Thyroid gland (tissue), 4 donors: ENCODE measurements at regions not wholly inside any gene's neighbourhood (a gene's known extent, or its start where the extent isn't known, plus 50 kb on each side); places are given as distances from the start of the nearest gene placed in this dataset.

Experiments
- DNase-seq, 2 donors: peaks; one replicate each; pipeline ENCODE4 v3.0.0-alpha.2; 2019
- H3K27ac ChIP-seq, 3 donors: fragments of 200-600 bp; sonication (generic); 1 replicate in 2 of 3; 2 replicates in 1 of 3; pipeline ENCODE4 v1.5.1; 2016 to 2019; ENCODE audit warnings: mild to moderate bottlenecking in 1 of 3, moderate library complexity in 1 of 3
- H3K27me3 ChIP-seq: fragments of 200-600 bp; sonication (generic); one replicate; pipeline ENCODE4 v1.5.1; 2019
- H3K36me3 ChIP-seq, 2 donors: fragments of 200-600 bp; sonication (generic); one replicate each; pipeline ENCODE4 v1.5.1; 2016 to 2019
- H3K4me1 ChIP-seq, 2 donors: fragments of 200-600 bp; sonication (generic); one replicate each; pipeline ENCODE4 v1.5.1; 2017 to 2019
- H3K4me3 ChIP-seq, 3 donors: fragments of 200-600 bp; sonication (generic); replicated peaks in 1 of 3; 1 replicate in 2 of 3; 2 replicates in 1 of 3; pipeline ENCODE4 v1.5.1; 2016; ENCODE audit warnings: mild to moderate bottlenecking in 1 of 3
- H3K9me3 ChIP-seq: fragments of 200-600 bp; sonication (generic); one replicate; pipeline ENCODE4 v1.5.1; 2017
- POLR2A ChIP-seq, 2 donors: fragments of 450-650 bp; IDR thresholded peaks; one replicate each; pipeline ENCODE4 v1.6.1; 2017; ENCODE audit warnings: antibody characterized with exemption in 2 of 2, mild to moderate bottlenecking in 2 of 2, moderate library complexity in 1 of 2
- WGBS, 2 donors: methylation state at CpG; one replicate each; pipeline ENCODE4 v1.1.5; 2017; 5-methylcytosine and 5-hydroxymethylcytosine counted together
- intact Hi-C: fragments of 100-400 bp; cut with DNase I; formaldehyde crosslinking; loops from one replicate; pipeline ENCODE4 v1.15.1; 2023
- TF ChIP-seq, protein P1 (sequence below), 6 experiments: fragments of 200-600 bp in 3 of 6; fragments of 450-650 bp in 3 of 6; sonication (generic) in 3 of 6; IDR thresholded peaks; one replicate each; pipeline ENCODE4 v1.5.1; 2016 to 2019; ENCODE audit warnings: antibody characterized with exemption in 6 of 6, mild to moderate bottlenecking in 2 of 6, inconsistent platforms in 1 of 6, moderate library complexity in 1 of 6

DNA sequence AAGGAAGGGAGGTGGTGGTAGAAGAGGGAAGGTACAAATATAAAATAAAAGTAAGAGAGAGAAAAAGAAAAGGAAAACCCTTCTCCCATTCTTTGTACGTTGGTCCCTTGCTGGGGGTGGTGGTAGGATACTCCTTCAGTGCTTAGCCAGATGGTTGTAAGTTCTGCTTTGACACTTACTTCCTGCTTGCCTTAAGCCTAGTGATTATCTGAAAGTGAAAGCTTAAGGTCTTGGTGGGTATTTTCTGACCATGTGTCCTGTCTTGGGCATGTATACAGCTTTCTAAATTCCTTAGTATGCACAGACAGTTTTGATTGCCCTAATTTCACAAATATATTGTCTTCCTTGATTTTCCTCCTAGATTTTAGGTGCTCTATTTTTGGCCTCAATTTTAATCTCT lies 314.8 kb downstream of the PCDH17 start:
- 32 to 52% methylated on average over 1 of the region's 1 CpG for WGBS, 2 donors
- H3K4me3 ChIP-seq = no peak overlapping the region
- no peaks in the 10 kb centered on the region for H3K36me3 ChIP-seq
- no peak for TF ChIP-seq POLR2A (IDR thresholded peaks at IDR 0.05)
- TF ChIP-seq, protein P1, sequence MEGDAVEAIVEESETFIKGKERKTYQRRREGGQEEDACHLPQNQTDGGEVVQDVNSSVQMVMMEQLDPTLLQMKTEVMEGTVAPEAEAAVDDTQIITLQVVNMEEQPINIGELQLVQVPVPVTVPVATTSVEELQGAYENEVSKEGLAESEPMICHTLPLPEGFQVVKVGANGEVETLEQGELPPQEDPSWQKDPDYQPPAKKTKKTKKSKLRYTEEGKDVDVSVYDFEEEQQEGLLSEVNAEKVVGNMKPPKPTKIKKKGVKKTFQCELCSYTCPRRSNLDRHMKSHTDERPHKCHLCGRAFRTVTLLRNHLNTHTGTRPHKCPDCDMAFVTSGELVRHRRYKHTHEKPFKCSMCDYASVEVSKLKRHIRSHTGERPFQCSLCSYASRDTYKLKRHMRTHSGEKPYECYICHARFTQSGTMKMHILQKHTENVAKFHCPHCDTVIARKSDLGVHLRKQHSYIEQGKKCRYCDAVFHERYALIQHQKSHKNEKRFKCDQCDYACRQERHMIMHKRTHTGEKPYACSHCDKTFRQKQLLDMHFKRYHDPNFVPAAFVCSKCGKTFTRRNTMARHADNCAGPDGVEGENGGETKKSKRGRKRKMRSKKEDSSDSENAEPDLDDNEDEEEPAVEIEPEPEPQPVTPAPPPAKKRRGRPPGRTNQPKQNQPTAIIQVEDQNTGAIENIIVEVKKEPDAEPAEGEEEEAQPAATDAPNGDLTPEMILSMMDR (IDR thresholded peaks at IDR 0.05) = no peak
- H3K4me1 ChIP-seq = no peaks in the 10 kb centered on the region
- DNase-seq = no peak
- no peaks in the 10 kb centered on the region for H3K9me3 ChIP-seq
- H3K27me3 ChIP-seq = no peaks in the 10 kb centered on the region
- H3K27ac ChIP-seq = no peak overlapping the region
- intact Hi-C loops = no loop called here

- intact Hi-C loops = no loop called here
- WGBS, 2 donors = 85 to 87% methylated on average over 3 of the region's 3 CpGs
- no peak for TF ChIP-seq POLR2A (IDR thresholded peaks at IDR 0.05)
- TF ChIP-seq, protein P1 (IDR thresholded peaks at IDR 0.05) = no peak
Observed at GRCh38 chr13:57948884-57949283, 317.3 kb downstream of the PCDH17 start.

DNA sequence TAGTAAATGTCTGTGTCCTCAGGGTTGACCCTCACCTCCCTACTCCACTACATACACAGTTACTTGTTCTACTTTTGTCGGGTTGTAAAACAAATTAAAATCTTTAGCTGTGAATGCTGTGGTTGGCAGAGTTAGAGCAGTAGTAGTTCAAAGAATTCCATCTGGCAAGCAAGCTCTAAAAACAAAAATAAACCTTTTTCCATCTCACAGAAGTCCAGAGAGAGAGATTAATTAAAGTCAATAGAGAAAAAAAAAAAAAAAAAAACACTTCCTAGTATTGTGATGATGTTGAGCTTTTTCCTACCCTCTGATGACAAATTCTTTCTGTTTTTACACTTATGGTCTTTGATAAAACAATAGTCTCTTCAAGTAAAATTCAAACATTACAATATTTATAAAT lies 338.4 kb downstream of the PCDH17 start:
- 42 to 70% methylated on average over 1 of the region's 1 CpG for WGBS, 2 donors
- Histone ChIP-seq H3K27ac (no peak overlapping the region), H3K9me3 (no peaks in the 10 kb centered on the region), H3K4me1 (no peaks in the 10 kb centered on the region), H3K4me3 (no peak overlapping the region), H3K36me3 (no peaks in the 10 kb centered on the region), H3K27me3 (no peaks in the 10 kb centered on the region)
- TF ChIP-seq POLR2A (IDR thresholded peaks at IDR 0.05) = no peak
- TF ChIP-seq, protein P1 (IDR thresholded peaks at IDR 0.05) = no peak
- DNase-seq = no peak
- intact Hi-C loops = no loop called here

More at GRCh38 chr13:57948884-57949283, 317.3 kb downstream of the PCDH17 start:
- H3K27ac ChIP-seq = no peak overlapping the region
- DNase-seq = no peak
- H3K36me3 ChIP-seq = no peaks in the 10 kb centered on the region
- H3K4me1 ChIP-seq = no peaks in the 10 kb centered on the region
- H3K9me3 ChIP-seq = no peaks in the 10 kb centered on the region
- no peak overlapping the region for H3K4me3 ChIP-seq
- no peaks in the 10 kb centered on the region for H3K27me3 ChIP-seq

DNA sequence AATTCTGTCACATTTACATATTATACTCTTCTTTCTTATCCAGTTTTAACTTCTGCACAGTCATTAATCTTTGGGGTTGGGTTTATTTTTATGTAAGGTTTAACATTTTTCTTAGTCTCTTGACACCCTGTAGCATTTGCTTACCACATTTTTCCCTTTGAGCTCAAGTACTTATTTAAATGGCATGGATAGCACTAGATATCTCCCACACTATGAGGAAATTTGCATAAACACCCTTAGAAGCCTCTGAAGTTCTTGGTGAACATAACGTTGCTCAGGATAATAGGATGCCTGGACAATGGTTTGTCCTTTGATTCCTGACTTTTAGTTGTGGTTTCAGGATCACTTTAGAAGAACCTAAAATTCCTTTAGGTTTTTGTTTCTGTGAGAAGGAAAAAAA lies 338.9 kb downstream of the PCDH17 start:
- Histone ChIP-seq H3K4me3 (no peak overlapping the region), H3K27ac (no peak overlapping the region), H3K27me3 (no peaks in the 10 kb centered on the region), H3K4me1 (no peaks in the 10 kb centered on the region), H3K9me3 (no peaks in the 10 kb centered on the region), H3K36me3 (no peaks in the 10 kb centered on the region)
- DNase-seq = no peak
- WGBS, 2 donors = 43 to 55% methylated on average over 1 of the region's 1 CpG
- TF ChIP-seq, protein P1 (IDR thresholded peaks at IDR 0.05) = no peak
- no peak for TF ChIP-seq POLR2A (IDR thresholded peaks at IDR 0.05)
- intact Hi-C loops = no loop called here

DNA sequence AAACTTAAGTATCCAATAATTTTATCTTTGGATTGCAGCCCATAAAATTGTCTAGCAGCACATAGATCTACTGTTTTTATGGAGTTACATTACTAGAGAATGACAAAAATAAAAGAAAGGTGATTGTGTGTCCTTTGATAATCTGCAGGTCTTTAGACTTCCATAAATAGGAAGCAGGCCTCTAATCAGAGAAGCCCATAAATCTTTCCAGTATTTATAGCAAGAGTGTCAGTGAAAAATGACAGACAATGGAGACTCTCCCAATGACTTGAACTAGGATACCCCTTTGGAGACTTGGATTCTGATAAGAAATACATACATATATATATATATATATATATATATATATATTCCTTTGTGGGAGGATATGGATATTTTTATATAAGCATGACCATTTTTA lies 351.2 kb downstream of the PCDH17 start:
- Histone ChIP-seq H3K9me3 (no peaks in the 10 kb centered on the region), H3K27ac (no peak overlapping the region), H3K27me3 (no peaks in the 10 kb centered on the region), H3K4me3 (no peak overlapping the region), H3K4me1 (no peaks in the 10 kb centered on the region), H3K36me3 (no peaks in the 10 kb centered on the region)
- no peak for TF ChIP-seq POLR2A (IDR thresholded peaks at IDR 0.05)
- TF ChIP-seq, protein P1 (IDR thresholded peaks at IDR 0.05) = no peak
- no peak for DNase-seq
- intact Hi-C loops = no loop called here
